ENCODE measurements at regions not wholly inside any gene's neighbourhood (a gene's known extent, or its start where the extent isn't known, plus 50 kb on each side); places are given as distances from the start of the nearest gene placed in this dataset.

GRCh38 chr9:79447308-79447605 lies 124.5 kb upstream of the TLE4 start:
- no peak for TF ChIP-seq CTCF (IDR thresholded peaks at IDR 0.05; ENCODE audit: insufficient read depth, low read length)
- DNase-seq (ENCODE audit: low read depth): no peak
- H3K4me3 ChIP-seq (ENCODE audit: low read depth, low read length): no peak overlapping the region

DNA sequence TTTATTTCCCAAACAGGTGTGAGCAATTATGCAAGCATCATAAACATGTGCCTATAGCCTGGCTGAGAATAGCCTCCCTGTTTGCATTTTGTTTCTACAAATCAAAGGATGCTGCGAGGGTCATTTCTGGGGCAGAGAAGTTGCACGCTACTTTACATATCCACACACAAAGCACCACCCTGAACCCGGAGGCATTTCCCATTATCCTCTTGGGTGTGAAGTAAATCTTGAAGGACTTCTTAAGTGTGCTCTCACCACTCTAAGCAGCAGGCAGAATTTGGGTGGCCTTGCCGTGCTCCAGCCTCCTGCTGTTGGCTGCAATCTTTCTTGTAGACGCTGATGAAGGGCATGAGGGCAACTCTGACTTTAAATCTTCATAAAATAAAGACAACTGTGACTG lies 124.0 kb upstream of the TLE4 start:
- H3K4me3 ChIP-seq (ENCODE audit: low read depth, low read length): no peak overlapping the region
- TF ChIP-seq CTCF (IDR thresholded peaks at IDR 0.05; ENCODE audit: insufficient read depth, low read length): no peak
- no peak for DNase-seq (ENCODE audit: low read depth)

- TF ChIP-seq CTCF (IDR thresholded peaks at IDR 0.05; ENCODE audit: insufficient read depth, low read length): no peak
Observed at GRCh38 chr9:79452265-79452664, 119.5 kb upstream of the TLE4 start.

GRCh38 chr9:79461712-79462111 lies 110.1 kb upstream of the TLE4 start:
- H3K4me3 ChIP-seq (ENCODE audit: low read depth, low read length): no peak overlapping the region
- no peak for DNase-seq (ENCODE audit: low read depth)

More at GRCh38 chr9:79452265-79452664, 119.5 kb upstream of the TLE4 start:
- H3K4me3 ChIP-seq (ENCODE audit: low read depth, low read length): no peak overlapping the region
- DNase-seq (ENCODE audit: low read depth): no peak

DNA sequence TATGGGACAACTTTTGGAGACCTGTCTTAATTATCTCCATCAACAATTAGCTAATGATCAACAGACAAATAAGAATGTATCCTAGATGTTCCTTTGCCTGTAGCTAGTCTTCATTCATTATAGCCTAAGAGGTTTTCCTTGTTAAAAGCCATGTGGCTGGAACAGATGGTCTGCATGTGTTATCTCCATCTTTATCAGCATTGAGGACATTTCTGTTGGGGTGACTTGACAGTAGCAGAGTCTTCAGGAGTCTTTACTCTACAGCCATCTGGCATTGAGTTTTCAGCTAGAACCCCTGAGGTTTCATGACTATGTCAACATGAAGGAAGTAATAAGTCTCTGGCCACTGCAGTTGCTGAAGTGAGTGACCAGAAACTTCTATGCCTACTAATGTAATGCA lies 106.6 kb upstream of the TLE4 start:
- no peak for TF ChIP-seq CTCF (IDR thresholded peaks at IDR 0.05; ENCODE audit: insufficient read depth, low read length)
- H3K4me3 ChIP-seq (ENCODE audit: low read depth, low read length): no peak overlapping the region
- no peak for DNase-seq (ENCODE audit: low read depth)

More at GRCh38 chr9:79461712-79462111, 110.1 kb upstream of the TLE4 start:
- TF ChIP-seq CTCF (IDR thresholded peaks at IDR 0.05; ENCODE audit: insufficient read depth, low read length): no peak

GRCh38 chr9:79469164-79469563 lies 102.6 kb upstream of the TLE4 start:
- TF ChIP-seq CTCF (IDR thresholded peaks at IDR 0.05; ENCODE audit: insufficient read depth, low read length): no peak
- no peak overlapping the region for H3K4me3 ChIP-seq (ENCODE audit: low read depth, low read length)
- no peak for DNase-seq (ENCODE audit: low read depth)

DNA sequence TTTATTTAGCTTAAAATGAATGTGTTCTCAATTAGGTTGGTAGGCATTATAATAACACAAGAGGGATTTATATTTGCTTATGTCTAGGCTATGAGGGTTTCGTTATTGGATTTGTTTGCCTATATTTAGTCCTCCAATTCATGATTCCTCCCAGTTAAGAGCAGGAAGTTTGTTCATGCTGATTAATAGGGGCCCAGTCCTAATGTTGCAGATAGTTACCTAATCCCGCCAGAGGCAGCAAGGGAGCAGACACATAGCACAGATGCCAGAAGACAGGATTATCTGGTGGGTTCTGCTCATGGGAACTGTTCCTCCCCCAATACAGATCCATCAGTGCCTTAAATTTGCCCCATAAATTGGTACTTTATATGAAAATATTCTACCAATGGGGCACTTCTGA lies 100.8 kb upstream of the TLE4 start:
- no peak for TF ChIP-seq CTCF (IDR thresholded peaks at IDR 0.05; ENCODE audit: insufficient read depth, low read length)
- no peak for DNase-seq (ENCODE audit: low read depth)
- H3K4me3 ChIP-seq (ENCODE audit: low read depth, low read length): no peak overlapping the region

All from fibroblast of the aortic adventitia (primary cell).